GM23248 (cell line): ENCODE measurements at regions not wholly inside any gene's neighbourhood (a gene's known extent, or its start where the extent isn't known, plus 50 kb on each side); places are given as distances from the start of the nearest gene placed in this dataset.
"Not testable (repeated sequence)": the region's sequence is repeated elsewhere in the genome, so short reads cannot be mapped to it uniquely, and the experiment has no call there.

Source experiments
- DNase-seq: peaks from one replicate; pipeline ENCODE4 v3.0.0-alpha.2; 2015
- H2AFZ ChIP-seq: fragments of 200-600 bp; sonication (generic); 2 replicates; pipeline ENCODE4 v1.6.1; 2016; ENCODE audit warnings: antibody characterized with exemption
- H3F3A ChIP-seq: fragments of 200-600 bp; sonication (generic); 2 replicates; pipeline ENCODE4 v1.6.1; 2016; ENCODE audit warnings: mild to moderate bottlenecking, antibody characterized with exemption, mixed run types; ENCODE audit not compliant: insufficient read depth
- H3K27ac ChIP-seq: fragments of 200-600 bp; sonication (generic); 2 replicates; pipeline ENCODE4 v1.5.1; 2016; ENCODE audit warnings: mild to moderate bottlenecking
- H3K27me3 ChIP-seq: fragments of 200-600 bp; sonication (generic); replicated peaks from 2 replicates; pipeline ENCODE4 v1.6.1; 2016; ENCODE audit warnings: mild to moderate bottlenecking; ENCODE audit not compliant: insufficient read depth
- H3K36me3 ChIP-seq: fragments of 200-600 bp; sonication (generic); 2 replicates; pipeline ENCODE4 v1.6.1; 2016; ENCODE audit warnings: low read depth, mild to moderate bottlenecking
- H3K4me1 ChIP-seq: fragments of 200-600 bp; sonication (generic); 2 replicates; pipeline ENCODE4 v1.6.1; 2016; ENCODE audit warnings: mild to moderate bottlenecking; ENCODE audit not compliant: insufficient read depth
- H3K4me2 ChIP-seq: fragments of 200-600 bp; sonication (generic); one replicate; pipeline ENCODE4 v1.6.1; 2016; ENCODE audit warnings: mild to moderate bottlenecking; ENCODE audit not compliant: unreplicated experiment
- H3K4me3 ChIP-seq: fragments of 200-600 bp; sonication (generic); 2 replicates; pipeline ENCODE4 v1.5.1; 2016; ENCODE audit warnings: mild to moderate bottlenecking
- H3K79me2 ChIP-seq: fragments of 200-600 bp; sonication (generic); 2 replicates; pipeline ENCODE4 v1.6.1; 2016; ENCODE audit warnings: mild to moderate bottlenecking; ENCODE audit not compliant: insufficient read depth
- H3K9ac ChIP-seq: fragments of 200-600 bp; sonication (generic); 2 replicates; pipeline ENCODE4 v1.6.1; 2016; ENCODE audit warnings: mild to moderate bottlenecking
- H3K9me2 ChIP-seq: fragments of 200-600 bp; sonication (generic); 2 replicates; pipeline ENCODE4 v1.6.1; 2016; ENCODE audit warnings: mixed run types, mild to moderate bottlenecking, moderate library complexity; ENCODE audit not compliant: insufficient read depth
- H3K9me3 ChIP-seq: fragments of 200-600 bp; sonication (generic); one replicate; pipeline ENCODE4 v1.6.1; 2017; ENCODE audit warnings: low read depth
- H4K20me1 ChIP-seq: fragments of 200-600 bp; sonication (generic); 2 replicates; pipeline ENCODE4 v1.6.0; 2016; ENCODE audit not compliant: insufficient read depth
- EZH2 ChIP-seq: fragments of 200-600 bp; sonication (generic); IDR thresholded peaks from 2 replicates; pipeline ENCODE4 v1.6.1; 2018; ENCODE audit warnings: antibody characterized with exemption, mild to moderate bottlenecking; ENCODE audit not compliant: insufficient read depth, poor library complexity, severe bottlenecking
- EZH2phosphoT487 ChIP-seq: fragments of 200-600 bp; sonication (generic); IDR thresholded peaks from 2 replicates; pipeline ENCODE4 v1.6.1; 2018; ENCODE audit warnings: antibody characterized with exemption, moderate library complexity, mild to moderate bottlenecking, low read depth; ENCODE audit not compliant: insufficient read depth
- WGBS, 2 experiments: methylation state at CpG; one replicate each; pipeline ENCODE4 v1.1.6; 2015 to 2017; ENCODE audit warnings: low lambda C conversion rate in 2 of 2, low coverage in 1 of 2; ENCODE audit errors: missing lambda C conversion rate in 2 of 2; 5-methylcytosine and 5-hydroxymethylcytosine counted together
- in situ Hi-C: fragments of 300-500 bp; cut with MboI; formaldehyde crosslinking; loops from 2 replicates; pipeline ENCODE4 v1.15.0; 2020

GRCh38 chr16:86272744-86273143, 237.6 kb upstream of the FOXF1 start:
- no peak overlapping the region for H3K4me3 ChIP-seq
- H3K9ac ChIP-seq = no peak overlapping the region
- no peaks in the 10 kb centered on the region for H3K79me2 ChIP-seq
- H3K9me3 ChIP-seq = no peaks in the 10 kb centered on the region
- H3K4me1 ChIP-seq = no peaks in the 10 kb centered on the region
- H3K27ac ChIP-seq = no peak overlapping the region
- in situ Hi-C loops = no loop called here
- H3K4me2 ChIP-seq = no peak overlapping the region
- no peaks in the 10 kb centered on the region for H3K36me3 ChIP-seq
- no peak overlapping the region for H2AFZ ChIP-seq
- H3F3A ChIP-seq = no peaks in the 10 kb centered on the region
- no peak for TF ChIP-seq EZH2
- no peak for TF ChIP-seq EZH2phosphoT487
- H3K9me2 ChIP-seq = no peaks in the 10 kb centered on the region
- WGBS, 2 experiments = 43 to 50% methylated on average over 1 of the region's 1 CpG
- no peaks in the 10 kb centered on the region for H4K20me1 ChIP-seq
- peaks cover 69% of the 10 kb centered on the region for H3K27me3 ChIP-seq
- DNase-seq = no peak

DNA sequence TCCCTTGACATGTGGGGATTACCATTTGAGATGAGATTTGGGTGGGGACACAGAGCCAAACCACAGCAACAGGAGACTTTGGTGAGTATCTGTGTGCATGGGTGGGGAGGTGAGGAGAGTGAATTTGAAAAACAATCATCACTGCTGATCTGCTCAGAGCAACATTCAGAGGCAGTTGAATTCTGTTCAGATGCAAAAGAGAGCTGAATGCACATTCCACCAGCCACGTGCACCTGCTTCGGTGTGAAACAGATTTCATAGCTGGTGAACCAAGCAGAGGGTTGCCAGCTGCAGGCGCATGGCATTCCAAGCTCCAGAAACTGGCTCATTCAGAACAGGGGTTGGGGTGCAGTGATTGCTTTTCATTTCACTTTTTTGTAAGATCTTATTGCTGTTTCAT, 233.1 kb upstream of the FOXF1 start:
- in situ Hi-C loops = no loop called here
- Histone ChIP-seq H3K36me3 (no peaks in the 10 kb centered on the region), H3K4me2 (no peak overlapping the region), H3K9me2 (no peaks in the 10 kb centered on the region), H3K79me2 (no peaks in the 10 kb centered on the region), H3K27me3 (peaks cover 70% of the 10 kb centered on the region), H3F3A (no peaks in the 10 kb centered on the region), H4K20me1 (no peaks in the 10 kb centered on the region), H3K9me3 (no peaks in the 10 kb centered on the region), H3K27ac (no peak overlapping the region), H2AFZ (no peak overlapping the region), H3K9ac (no peak overlapping the region), H3K4me3 (no peak overlapping the region), H3K4me1 (no peaks in the 10 kb centered on the region)
- no peak for DNase-seq
- no peak for TF ChIP-seq EZH2phosphoT487
- no peak for TF ChIP-seq EZH2
- WGBS, 2 experiments = 21 to 29% methylated on average over 3 of the region's 3 CpGs

DNA sequence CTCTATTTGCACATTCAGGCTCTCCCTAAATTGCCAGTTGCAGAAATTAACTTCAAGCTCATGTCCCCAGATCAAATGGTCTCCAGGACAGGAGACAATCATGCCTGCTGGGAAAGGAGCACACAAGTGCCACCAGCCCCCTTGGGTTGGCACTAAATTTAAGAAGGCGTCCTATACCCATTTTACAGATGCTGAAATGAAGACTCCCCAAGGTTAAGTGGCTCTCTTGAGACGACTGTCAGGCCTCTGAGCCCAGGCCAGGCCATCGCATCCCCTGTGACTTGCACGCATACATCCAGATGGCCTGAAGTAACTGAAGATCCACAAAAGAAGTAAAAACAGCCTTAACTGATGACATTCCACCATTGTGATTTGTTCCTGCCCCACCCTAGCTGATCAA, 232.5 kb upstream of the FOXF1 start:
- H3K9me2 ChIP-seq, H3K79me2 ChIP-seq, H3K4me1 ChIP-seq, H3K4me3 ChIP-seq, H3K4me2 ChIP-seq, H4K20me1 ChIP-seq, H3K9ac ChIP-seq, H3K36me3 ChIP-seq, H3F3A ChIP-seq, H3K27ac ChIP-seq, H2AFZ ChIP-seq, DNase-seq, H3K9me3 ChIP-seq, in situ Hi-C loops: not testable (repeated sequence)
- 50% methylated on average over 4 of the region's 4 CpGs for WGBS, 2 experiments
- peaks cover 70% of the 10 kb centered on the region for H3K27me3 ChIP-seq

DNA sequence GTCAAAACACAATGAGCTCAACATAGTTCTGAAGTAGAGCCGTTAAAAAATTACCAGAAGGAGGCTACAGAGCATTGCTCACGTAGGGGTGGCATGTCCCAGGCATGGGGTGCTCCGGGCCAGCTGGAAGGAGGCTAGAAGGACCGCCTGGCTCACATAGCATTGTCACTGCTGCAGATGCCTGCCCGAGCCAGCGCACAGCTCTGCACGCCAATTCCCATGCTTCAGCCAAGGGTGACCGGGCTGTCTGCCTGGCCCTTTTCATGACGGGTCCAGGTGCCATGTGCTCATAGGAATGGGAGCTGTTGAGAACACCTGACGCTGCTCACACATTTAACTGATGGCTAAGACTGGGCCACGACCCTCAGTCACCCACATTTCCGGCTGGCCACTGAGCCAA, 228.9 kb upstream of the FOXF1 start:
- H3K4me2 ChIP-seq = no peak overlapping the region
- DNase-seq = no peak
- no peaks in the 10 kb centered on the region for H3K9me2 ChIP-seq
- no peak overlapping the region for H3K9ac ChIP-seq
- WGBS, 2 experiments = 23 to 34% methylated on average over 12 of the region's 12 CpGs
- H3K9me3 ChIP-seq = no peaks in the 10 kb centered on the region
- peaks cover 70% of the 10 kb centered on the region for H3K27me3 ChIP-seq
- no peaks in the 10 kb centered on the region for H3K36me3 ChIP-seq
- H3F3A ChIP-seq = no peaks in the 10 kb centered on the region
- in situ Hi-C loops = no loop called here
- TF ChIP-seq EZH2phosphoT487 = no peak
- H3K4me3 ChIP-seq = no peak overlapping the region
- H2AFZ ChIP-seq = no peak overlapping the region
- no peaks in the 10 kb centered on the region for H3K79me2 ChIP-seq
- no peak overlapping the region for H3K27ac ChIP-seq
- no peaks in the 10 kb centered on the region for H3K4me1 ChIP-seq
- no peaks in the 10 kb centered on the region for H4K20me1 ChIP-seq

GRCh38 chr16:86283944-86284343, 226.4 kb upstream of the FOXF1 start:
- Histone ChIP-seq H3K9me2 (no peaks in the 10 kb centered on the region), H3F3A (no peaks in the 10 kb centered on the region), H3K4me3 (no peak overlapping the region), H3K27ac (no peak overlapping the region), H2AFZ (no peak overlapping the region), H3K4me2 (no peak overlapping the region), H3K9ac (no peak overlapping the region), H3K9me3 (no peaks in the 10 kb centered on the region), H3K4me1 (no peaks in the 10 kb centered on the region), H3K79me2 (no peaks in the 10 kb centered on the region), H4K20me1 (no peaks in the 10 kb centered on the region), H3K36me3 (no peaks in the 10 kb centered on the region), H3K27me3 (peaks cover 80% of the 10 kb centered on the region)
- no peak for TF ChIP-seq EZH2phosphoT487
- no peak for TF ChIP-seq EZH2
- 32 to 43% methylated on average over 5 of the region's 5 CpGs for WGBS, 2 experiments
- in situ Hi-C loops = no loop called here
- no peak for DNase-seq
